ENCODE measurements at regions not wholly inside any gene's neighbourhood (a gene's known extent, or its start where the extent isn't known, plus 50 kb on each side); places are given as distances from the start of the nearest gene placed in this dataset.

- Histone ChIP-seq H3K36me3 (replicated peaks; ENCODE audit: control insufficient read depth, insufficient read depth, low read length) (no peaks in the 10 kb centered on the region), H3K4me3 (ENCODE audit: insufficient read depth, low read depth, low read length) (no peak overlapping the region), H3K27me3 (ENCODE audit: control insufficient read depth, insufficient read depth, low read length) (no peaks in the 10 kb centered on the region)
- no peak for DNase-seq
These were observed 460.1 kb upstream of the NCAM2 start for GRCh38 chr21:20538039-20538658.

- no peak overlapping the region for H3K4me3 ChIP-seq (ENCODE audit: insufficient read depth, low read depth, low read length)
- no peaks in the 10 kb centered on the region for H3K36me3 ChIP-seq (replicated peaks; ENCODE audit: control insufficient read depth, insufficient read depth, low read length)
- no peaks in the 10 kb centered on the region for H3K27me3 ChIP-seq (ENCODE audit: control insufficient read depth, insufficient read depth, low read length)
- peak; percentile 2 for DNase-seq
These were observed 452.8 kb upstream of the NCAM2 start for GRCh38 chr21:20545454-20545853.

GRCh38 chr21:20551939-20552338, 446.3 kb upstream of the NCAM2 start:
- DNase-seq = no peak
- H3K36me3 ChIP-seq (replicated peaks; ENCODE audit: control insufficient read depth, insufficient read depth, low read length) = no peaks in the 10 kb centered on the region
- no peaks in the 10 kb centered on the region for H3K27me3 ChIP-seq (ENCODE audit: control insufficient read depth, insufficient read depth, low read length)
- H3K4me3 ChIP-seq (ENCODE audit: insufficient read depth, low read depth, low read length) = no peak overlapping the region

- Histone ChIP-seq H3K27me3 (ENCODE audit: control insufficient read depth, insufficient read depth, low read length) (no peaks in the 10 kb centered on the region), H3K4me3 (ENCODE audit: insufficient read depth, low read depth, low read length) (no peak overlapping the region), H3K36me3 (replicated peaks; ENCODE audit: control insufficient read depth, insufficient read depth, low read length) (no peaks in the 10 kb centered on the region)
- no peak for DNase-seq
These were observed 443.4 kb upstream of the NCAM2 start for GRCh38 chr21:20554785-20555184.

- Histone ChIP-seq H3K27me3 (ENCODE audit: control insufficient read depth, insufficient read depth, low read length) (no peaks in the 10 kb centered on the region), H3K4me3 (ENCODE audit: insufficient read depth, low read depth, low read length) (no peak overlapping the region), H3K36me3 (replicated peaks; ENCODE audit: control insufficient read depth, insufficient read depth, low read length) (no peaks in the 10 kb centered on the region)
- peak; percentile 57 for DNase-seq
These were observed 427.4 kb upstream of the NCAM2 start for GRCh38 chr21:20570824-20571232.

- no peak for DNase-seq
- H3K36me3 ChIP-seq (replicated peaks; ENCODE audit: control insufficient read depth, insufficient read depth, low read length) = no peaks in the 10 kb centered on the region
- H3K4me3 ChIP-seq (ENCODE audit: insufficient read depth, low read depth, low read length) = no peak overlapping the region
- H3K27me3 ChIP-seq (ENCODE audit: control insufficient read depth, insufficient read depth, low read length) = no peaks in the 10 kb centered on the region
These were observed 425.6 kb upstream of the NCAM2 start for GRCh38 chr21:20572582-20572981.

GRCh38 chr21:20581361-20581760, 416.8 kb upstream of the NCAM2 start:
- no peak overlapping the region for H3K4me3 ChIP-seq (ENCODE audit: insufficient read depth, low read depth, low read length)
- H3K36me3 ChIP-seq (replicated peaks; ENCODE audit: control insufficient read depth, insufficient read depth, low read length) = no peaks in the 10 kb centered on the region
- H3K27me3 ChIP-seq (ENCODE audit: control insufficient read depth, insufficient read depth, low read length) = no peaks in the 10 kb centered on the region
- no peak for DNase-seq

- no peak for DNase-seq
These were observed 406.9 kb upstream of the NCAM2 start for GRCh38 chr21:20591284-20591683.

GRCh38 chr21:20592463-20592862, 405.7 kb upstream of the NCAM2 start:
- no peak for DNase-seq
- Histone ChIP-seq H3K4me3 (ENCODE audit: insufficient read depth, low read depth, low read length) (no peak overlapping the region), H3K27me3 (ENCODE audit: control insufficient read depth, insufficient read depth, low read length) (no peaks in the 10 kb centered on the region)

More at GRCh38 chr21:20591284-20591683, 406.9 kb upstream of the NCAM2 start:
- Histone ChIP-seq H3K27me3 (ENCODE audit: control insufficient read depth, insufficient read depth, low read length) (no peaks in the 10 kb centered on the region), H3K4me3 (ENCODE audit: insufficient read depth, low read depth, low read length) (no peak overlapping the region), H3K36me3 (replicated peaks; ENCODE audit: control insufficient read depth, insufficient read depth, low read length) (no peaks in the 10 kb centered on the region)

GRCh38 chr21:20603236-20603635, 395.0 kb upstream of the NCAM2 start:
- Histone ChIP-seq H3K36me3 (replicated peaks; ENCODE audit: control insufficient read depth, insufficient read depth, low read length) (no peaks in the 10 kb centered on the region), H3K27me3 (ENCODE audit: control insufficient read depth, insufficient read depth, low read length) (no peaks in the 10 kb centered on the region), H3K4me3 (ENCODE audit: insufficient read depth, low read depth, low read length) (no peak overlapping the region)
- no peak for DNase-seq

More at GRCh38 chr21:20592463-20592862, 405.7 kb upstream of the NCAM2 start:
- H3K36me3 ChIP-seq (replicated peaks; ENCODE audit: control insufficient read depth, insufficient read depth, low read length) = no peaks in the 10 kb centered on the region

GRCh38 chr21:20611008-20611407, 387.2 kb upstream of the NCAM2 start:
- Histone ChIP-seq H3K36me3 (replicated peaks; ENCODE audit: control insufficient read depth, insufficient read depth, low read length) (no peaks in the 10 kb centered on the region), H3K27me3 (ENCODE audit: control insufficient read depth, insufficient read depth, low read length) (peaks cover 19% of the 10 kb centered on the region), H3K4me3 (ENCODE audit: insufficient read depth, low read depth, low read length) (no peak overlapping the region)
- DNase-seq = no peak

GRCh38 chr21:20613654-20614053, 384.6 kb upstream of the NCAM2 start:
- Histone ChIP-seq H3K27me3 (ENCODE audit: control insufficient read depth, insufficient read depth, low read length) (peaks cover 38% of the 10 kb centered on the region), H3K4me3 (ENCODE audit: insufficient read depth, low read depth, low read length) (no peak overlapping the region), H3K36me3 (replicated peaks; ENCODE audit: control insufficient read depth, insufficient read depth, low read length) (no peaks in the 10 kb centered on the region)
- DNase-seq = no peak

GRCh38 chr21:20617130-20617529, 381.1 kb upstream of the NCAM2 start:
- Histone ChIP-seq H3K27me3 (ENCODE audit: control insufficient read depth, insufficient read depth, low read length) (peaks cover 62% of the 10 kb centered on the region), H3K4me3 (ENCODE audit: insufficient read depth, low read depth, low read length) (no peak overlapping the region), H3K36me3 (replicated peaks; ENCODE audit: control insufficient read depth, insufficient read depth, low read length) (no peaks in the 10 kb centered on the region)
- DNase-seq = peak; percentile 3

GRCh38 chr21:20618878-20619277, 379.3 kb upstream of the NCAM2 start:
- peaks cover 60% of the 10 kb centered on the region for H3K27me3 ChIP-seq (ENCODE audit: control insufficient read depth, insufficient read depth, low read length)

GRCh38 chr21:20627594-20627993, 370.6 kb upstream of the NCAM2 start:
- H3K36me3 ChIP-seq (replicated peaks; ENCODE audit: control insufficient read depth, insufficient read depth, low read length) = peaks cover 1% of the 10 kb centered on the region; the same call in 1 of the 2 replicates
- H3K27me3 ChIP-seq (ENCODE audit: control insufficient read depth, insufficient read depth, low read length) = no peaks in the 10 kb centered on the region
- no peak for DNase-seq
- no peak overlapping the region for H3K4me3 ChIP-seq (ENCODE audit: insufficient read depth, low read depth, low read length)

More at GRCh38 chr21:20618878-20619277, 379.3 kb upstream of the NCAM2 start:
- Histone ChIP-seq H3K36me3 (replicated peaks; ENCODE audit: control insufficient read depth, insufficient read depth, low read length) (peaks cover 1% of the 10 kb centered on the region; the same call in 1 of the 2 replicates), H3K4me3 (ENCODE audit: insufficient read depth, low read depth, low read length) (no peak overlapping the region)
- no peak for DNase-seq

- DNase-seq = no peak
- Histone ChIP-seq H3K27me3 (ENCODE audit: control insufficient read depth, insufficient read depth, low read length) (no peaks in the 10 kb centered on the region), H3K4me3 (ENCODE audit: insufficient read depth, low read depth, low read length) (no peak overlapping the region), H3K36me3 (replicated peaks; ENCODE audit: control insufficient read depth, insufficient read depth, low read length) (no peaks in the 10 kb centered on the region)
These were observed 366.6 kb upstream of the NCAM2 start for GRCh38 chr21:20631633-20632032.

All from H7 (cell line).